ENCODE measurements at regions not wholly inside any gene's neighbourhood (a gene's known extent, or its start where the extent isn't known, plus 50 kb on each side); places are given as distances from the start of the nearest gene placed in this dataset.

- no peak overlapping the region for H3K4me3 ChIP-seq (ENCODE audit: low read length in 3 of 3)
- DNase-seq, result no peak
- TF ChIP-seq CTCF (IDR thresholded peaks at IDR 0.05; ENCODE audit: borderline replicate concordance, extremely low read depth, insufficient read depth), result no peak
- H3K27me3 ChIP-seq (ENCODE audit: control insufficient read depth, insufficient read depth, low read length), result no peaks in the 10 kb centered on the region
- no peaks in the 10 kb centered on the region for H3K4me1 ChIP-seq (ENCODE audit: control insufficient read depth in 2 of 3, insufficient read depth in 2 of 3, low read depth in 1 of 3, low read length in 3 of 3)
- H3K9me3 ChIP-seq (ENCODE audit: control insufficient read depth in 2 of 3, insufficient read depth in 1 of 3, low read length in 3 of 3), result no peaks in the 10 kb centered on the region
- FAIRE-seq, result no peak
- H3K27ac ChIP-seq (ENCODE audit: low read depth in 2 of 2, low read length in 2 of 2), result no peak overlapping the region
- intact Hi-C loops (cut with DNase I), result no loop called here
- H3K36me3 ChIP-seq (ENCODE audit: control insufficient read depth in 2 of 3, insufficient read depth in 3 of 3, low read length in 3 of 3), result no peaks in the 10 kb centered on the region
- no peak overlapping the region for H3K9ac ChIP-seq (ENCODE audit: low read length in 3 of 3)
Observed at GRCh38 chr5:161157925-161158324, 305.9 kb upstream of the ATP10B start.

DNA sequence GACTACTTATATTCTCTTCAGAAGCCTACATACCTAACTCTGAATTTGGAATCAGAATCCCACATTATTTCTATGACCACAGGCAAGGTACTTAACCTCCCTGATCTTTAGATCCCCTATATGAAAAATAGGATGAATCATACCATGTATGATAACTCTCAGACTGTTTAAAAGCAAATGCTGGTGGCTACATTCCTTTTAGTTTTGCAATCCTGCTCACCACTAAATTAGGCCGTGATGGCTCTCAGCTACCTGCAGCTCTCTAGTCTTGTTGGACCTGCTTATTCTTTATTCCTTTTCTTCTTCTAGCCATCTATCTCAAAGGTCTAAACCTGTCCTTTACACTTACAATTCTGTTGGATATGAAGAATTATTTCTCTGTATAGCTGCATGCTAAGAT is 303.4 kb upstream of the ATP10B start:
- Histone ChIP-seq H3K4me1 (ENCODE audit: control insufficient read depth in 2 of 3, insufficient read depth in 2 of 3, low read depth in 1 of 3, low read length in 3 of 3) (no peaks in the 10 kb centered on the region), H3K9me3 (ENCODE audit: control insufficient read depth in 2 of 3, insufficient read depth in 1 of 3, low read length in 3 of 3) (no peaks in the 10 kb centered on the region), H3K27ac (ENCODE audit: low read depth in 2 of 2, low read length in 2 of 2) (no peak overlapping the region), H3K4me3 (ENCODE audit: low read length in 3 of 3) (no peak overlapping the region), H3K27me3 (ENCODE audit: control insufficient read depth, insufficient read depth, low read length) (no peaks in the 10 kb centered on the region), H3K36me3 (ENCODE audit: control insufficient read depth in 2 of 3, insufficient read depth in 3 of 3, low read length in 3 of 3) (no peaks in the 10 kb centered on the region), H3K9ac (ENCODE audit: low read length in 3 of 3) (no peak overlapping the region)
- TF ChIP-seq CTCF (IDR thresholded peaks at IDR 0.05; ENCODE audit: borderline replicate concordance, extremely low read depth, insufficient read depth), result no peak
- DNase-seq (no peak), FAIRE-seq (no peak)
- intact Hi-C loops (cut with DNase I), result no loop called here

GRCh38 chr5:161152415-161152940 is 300.5 kb upstream of the ATP10B start:
- no peak overlapping the region for H3K27ac ChIP-seq (ENCODE audit: low read depth in 2 of 2, low read length in 2 of 2)
- H3K4me1 ChIP-seq (ENCODE audit: control insufficient read depth in 2 of 3, insufficient read depth in 2 of 3, low read depth in 1 of 3, low read length in 3 of 3), result no peaks in the 10 kb centered on the region
- intact Hi-C loops (cut with DNase I), result no loop called here
- H3K27me3 ChIP-seq (ENCODE audit: control insufficient read depth, insufficient read depth, low read length), result no peaks in the 10 kb centered on the region
- H3K36me3 ChIP-seq (ENCODE audit: control insufficient read depth in 2 of 3, insufficient read depth in 3 of 3, low read length in 3 of 3), result no peaks in the 10 kb centered on the region
- DNase-seq (no peak), FAIRE-seq (no peak)
- TF ChIP-seq CTCF (IDR thresholded peaks at IDR 0.05; ENCODE audit: borderline replicate concordance, extremely low read depth, insufficient read depth), result no peak
- H3K9ac ChIP-seq (ENCODE audit: low read length in 3 of 3), result no peak overlapping the region
- H3K4me3 ChIP-seq (ENCODE audit: low read length in 3 of 3), result no peak overlapping the region
- H3K9me3 ChIP-seq (ENCODE audit: control insufficient read depth in 2 of 3, insufficient read depth in 1 of 3, low read length in 3 of 3), result no peaks in the 10 kb centered on the region

- intact Hi-C loops (cut with DNase I), result no loop called here
- FAIRE-seq, result no peak
- H3K9me3 ChIP-seq (ENCODE audit: control insufficient read depth in 2 of 3, insufficient read depth in 1 of 3, low read length in 3 of 3), result no peaks in the 10 kb centered on the region
- TF ChIP-seq CTCF (IDR thresholded peaks at IDR 0.05; ENCODE audit: borderline replicate concordance, extremely low read depth, insufficient read depth), result no peak
- no peaks in the 10 kb centered on the region for H3K4me1 ChIP-seq (ENCODE audit: control insufficient read depth in 2 of 3, insufficient read depth in 2 of 3, low read depth in 1 of 3, low read length in 3 of 3)
- no peak overlapping the region for H3K4me3 ChIP-seq (ENCODE audit: low read length in 3 of 3)
- H3K36me3 ChIP-seq (ENCODE audit: control insufficient read depth in 2 of 3, insufficient read depth in 3 of 3, low read length in 3 of 3), result no peaks in the 10 kb centered on the region
- no peak overlapping the region for H3K27ac ChIP-seq (ENCODE audit: low read depth in 2 of 2, low read length in 2 of 2)
- H3K9ac ChIP-seq (ENCODE audit: low read length in 3 of 3), result no peak overlapping the region
- no peak for DNase-seq
- no peaks in the 10 kb centered on the region for H3K27me3 ChIP-seq (ENCODE audit: control insufficient read depth, insufficient read depth, low read length)
Observed at GRCh38 chr5:161150441-161150988, 298.5 kb upstream of the ATP10B start.

All from kidney (tissue), 13 donors.